Astrocyte (in vitro differentiated cells and primary cell): ENCODE measurements at regions not wholly inside any gene's neighbourhood (a gene's known extent, or its start where the extent isn't known, plus 50 kb on each side); places are given as distances from the start of the nearest gene placed in this dataset.
A peak's percentile ranks its signal among the peaks of the same experiment; 100 is the strongest.

Experiments used
- DNase-seq: peaks from one replicate; pipeline ENCODE4 v3.0.0-alpha.2; 2010; ENCODE audit warnings: low read depth
- FAIRE-seq: peaks from 2 replicates; lab custom pipeline; 2011; peaks lifted over from hg19 to GRCh38; lab: Jason Lieb, UNC
- H2AFZ ChIP-seq: 2 replicates; pipeline ENCODE4 v1.6.0; 2012; ENCODE audit warnings: low read depth, low read length, inconsistent platforms
- H3K27ac ChIP-seq: 2 replicates; pipeline ENCODE4 v1.5.1; 2011; ENCODE audit warnings: low read depth, low read length, inconsistent platforms
- H3K27me3 ChIP-seq: 2 replicates; pipeline ENCODE4 v1.6.0; 2011; ENCODE audit warnings: low read length, inconsistent platforms; ENCODE audit not compliant: insufficient read depth
- H3K36me3 ChIP-seq: 2 replicates; pipeline ENCODE4 v1.5.1; 2011; ENCODE audit warnings: low read length, inconsistent platforms; ENCODE audit not compliant: insufficient read depth
- H3K4me1 ChIP-seq: 2 replicates; pipeline ENCODE4 v1.5.1; 2011; ENCODE audit warnings: low read length, inconsistent platforms; ENCODE audit not compliant: insufficient read depth
- H3K4me2 ChIP-seq: 2 replicates; pipeline ENCODE4 v1.6.0; 2012; ENCODE audit warnings: low read length, inconsistent platforms
- H3K4me3 ChIP-seq: 2 replicates; pipeline ENCODE4 v1.5.1; 2011; ENCODE audit warnings: low read depth, mild to moderate bottlenecking, low read length, inconsistent platforms; ENCODE audit not compliant: insufficient read depth
- H3K79me2 ChIP-seq: 2 replicates; pipeline ENCODE4 v1.6.0; 2012; ENCODE audit warnings: mild to moderate bottlenecking, low read length, inconsistent platforms; ENCODE audit not compliant: insufficient read depth
- H3K9ac ChIP-seq: 2 replicates; pipeline ENCODE4 v1.6.0; 2012; ENCODE audit warnings: mild to moderate bottlenecking, low read length, inconsistent platforms
- H3K9me3 ChIP-seq: 2 replicates; pipeline ENCODE4 v1.5.1; 2012; ENCODE audit warnings: low read depth, mild to moderate bottlenecking, low read length, inconsistent platforms; ENCODE audit not compliant: insufficient read depth
- H4K20me1 ChIP-seq: 2 replicates; pipeline ENCODE4 v1.6.0; 2012; ENCODE audit warnings: low read length, inconsistent platforms; ENCODE audit not compliant: insufficient read depth
- H3K27ac Mint-ChIP-seq: one replicate; pipeline ENCODE4 v1.8.0; 2021; ENCODE audit warnings: mild to moderate bottlenecking, mixed read lengths; ENCODE audit not compliant: unreplicated experiment
- H3K27me3 Mint-ChIP-seq: one replicate; pipeline ENCODE4 v1.8.0; 2021; ENCODE audit warnings: low read depth, mixed read lengths; ENCODE audit not compliant: unreplicated experiment
- H3K36me3 Mint-ChIP-seq: one replicate; pipeline ENCODE4 v1.8.0; 2021; ENCODE audit warnings: low read depth, mixed read lengths; ENCODE audit not compliant: unreplicated experiment
- H3K4me1 Mint-ChIP-seq: one replicate; pipeline ENCODE4 v1.8.0; 2021; ENCODE audit warnings: low read depth, mixed read lengths; ENCODE audit not compliant: unreplicated experiment
- H3K4me3 Mint-ChIP-seq: one replicate; pipeline ENCODE4 v1.8.0; 2021; ENCODE audit warnings: mild to moderate bottlenecking, moderate library complexity, mixed read lengths; ENCODE audit not compliant: unreplicated experiment
- H3K9me3 Mint-ChIP-seq: one replicate; pipeline ENCODE4 v1.8.0; 2021; ENCODE audit warnings: mild to moderate bottlenecking, mixed read lengths; ENCODE audit not compliant: unreplicated experiment
- CTCF ChIP-seq: IDR thresholded peaks from 2 replicates; pipeline ENCODE4 v1.5.1; 2011; ENCODE audit warnings: low read depth, mild to moderate bottlenecking, inconsistent platforms, low read length, moderate library complexity; ENCODE audit not compliant: insufficient read depth
- EZH2 ChIP-seq: IDR thresholded peaks from 2 replicates; pipeline ENCODE4 v1.6.1; 2012; ENCODE audit warnings: mild to moderate bottlenecking, low read length, inconsistent platforms; ENCODE audit not compliant: insufficient read depth

- H3K4me2 ChIP-seq = peak overlapping the region; percentile 86
- H3K4me1 ChIP-seq = peaks cover 14% of the 10 kb centered on the region
- no peaks in the 10 kb centered on the region for H3K36me3 ChIP-seq
- TF ChIP-seq EZH2 = no peak
- H3K27me3 ChIP-seq = no peaks in the 10 kb centered on the region
- peaks cover 12% of the 10 kb centered on the region for H3K27me3 Mint-ChIP-seq
- H3K27ac ChIP-seq = no peak overlapping the region
- H3K4me3 Mint-ChIP-seq = no peak overlapping the region
- H3K9me3 ChIP-seq = no peaks in the 10 kb centered on the region
- DNase-seq (peak; percentile 49), FAIRE-seq (no peak)
- peaks cover 2% of the 10 kb centered on the region for H3K9me3 Mint-ChIP-seq
- peak overlapping the region; percentile 3 for H3K9ac ChIP-seq
- peak overlapping the region; percentile 81 for H2AFZ ChIP-seq
- H3K4me3 ChIP-seq = peak overlapping the region; percentile 44
- H3K4me1 Mint-ChIP-seq = peaks cover 11% of the 10 kb centered on the region
- H3K36me3 Mint-ChIP-seq = no peaks in the 10 kb centered on the region
- peak overlapping the region; percentile 8 for H3K27ac Mint-ChIP-seq
- H4K20me1 ChIP-seq = no peaks in the 10 kb centered on the region
- no peaks in the 10 kb centered on the region for H3K79me2 ChIP-seq
Observed at GRCh38 chr15:99486371-99487336, 79.1 kb upstream of the MEF2A start.

GRCh38 chr15:99487337-99487730 is 78.5 kb upstream of the MEF2A start:
- Histone ChIP-seq H3K4me1 (peaks cover 14% of the 10 kb centered on the region), H3K36me3 (no peaks in the 10 kb centered on the region), H4K20me1 (no peaks in the 10 kb centered on the region), H3K4me3 (no peak overlapping the region), H3K4me2 (peak overlapping the region; percentile 86), H3K9me3 (no peaks in the 10 kb centered on the region), H3K9ac (no peak overlapping the region), H2AFZ (peak overlapping the region; percentile 29), H3K27ac (no peak overlapping the region), H3K79me2 (no peaks in the 10 kb centered on the region), H3K27me3 (no peaks in the 10 kb centered on the region)
- Mint-ChIP-seq H3K27ac (no peak overlapping the region), H3K36me3 (no peaks in the 10 kb centered on the region), H3K4me3 (no peak overlapping the region), H3K9me3 (peaks cover 2% of the 10 kb centered on the region), H3K27me3 (peaks cover 15% of the 10 kb centered on the region), H3K4me1 (peaks cover 11% of the 10 kb centered on the region)
- DNase-seq (no peak), FAIRE-seq (no peak)
- TF ChIP-seq CTCF (no peak), EZH2 (no peak)

- H3K27me3 Mint-ChIP-seq = peaks cover 11% of the 10 kb centered on the region
- H3K9ac ChIP-seq = no peak overlapping the region
- TF ChIP-seq EZH2 (no peak), CTCF (no peak)
- no peak overlapping the region for H3K27ac ChIP-seq
- H3K9me3 ChIP-seq = no peaks in the 10 kb centered on the region
- DNase-seq = no peak
- no peak overlapping the region for H2AFZ ChIP-seq
- no peak for FAIRE-seq
- H3K4me3 ChIP-seq = no peak overlapping the region
- H3K36me3 ChIP-seq = no peaks in the 10 kb centered on the region
- no peak overlapping the region for H3K4me2 ChIP-seq
- H3K79me2 ChIP-seq = no peaks in the 10 kb centered on the region
- H4K20me1 ChIP-seq = no peaks in the 10 kb centered on the region
- H3K9me3 Mint-ChIP-seq = peaks cover 6% of the 10 kb centered on the region
- no peak overlapping the region for H3K4me3 Mint-ChIP-seq
- H3K4me1 ChIP-seq = peaks cover 5% of the 10 kb centered on the region
- H3K27ac Mint-ChIP-seq = no peak overlapping the region
- peaks cover 4% of the 10 kb centered on the region for H3K4me1 Mint-ChIP-seq
- H3K36me3 Mint-ChIP-seq = no peaks in the 10 kb centered on the region
- H3K27me3 ChIP-seq = no peaks in the 10 kb centered on the region
Observed at GRCh38 chr15:99492275-99492674, 73.5 kb upstream of the MEF2A start.
